OCI-LY7 (cell line): ENCODE measurements at regions not wholly inside any gene's neighbourhood (a gene's known extent, or its start where the extent isn't known, plus 50 kb on each side); places are given as distances from the start of the nearest gene placed in this dataset.
"Not testable (repeated sequence)": the region's sequence is repeated elsewhere in the genome, so short reads cannot be mapped to it uniquely, and the experiment has no call there.

Source experiments
- BruUV-seq: library from RNA; stranded (reverse); fragments of 400-500 nt; replicated peaks from 2 replicates; lab custom pipeline; 2021; lab: Mats Ljungman, UMichigan
- CTCF ChIA-PET: fragments of 300-600 bp; sonication (Branson Sonifier 250); formaldehyde crosslinking; loops from one replicate; lab custom pipeline; 2022; ENCODE audit warnings: antibody characterized with exemption; ENCODE audit not compliant: unreplicated experiment; lab: Charles Lee
- POLR2A ChIA-PET: fragments of 300-600 bp; sonication (Branson Sonifier 250); formaldehyde crosslinking; loops from one replicate; lab custom pipeline; 2022; ENCODE audit warnings: antibody characterized with exemption; lab: Charles Lee
- DNase-seq: peaks from one replicate; pipeline ENCODE4 v3.0.0-alpha.2; 2015; ENCODE audit warnings: low spot score
- H2AFZ ChIP-seq: fragments of 200-600 bp; sonication (generic), shearing (Covaris generic); 2 replicates; pipeline ENCODE4 v1.6.1; 2014; ENCODE audit warnings: mild to moderate bottlenecking, antibody characterized with exemption, low read length, moderate library complexity
- H3K27ac ChIP-seq: fragments of 200-600 bp; sonication (generic); 2 replicates; pipeline ENCODE4 v1.5.1; 2014; ENCODE audit warnings: mixed run types, low read depth, mild to moderate bottlenecking, moderate library complexity, low read length, inconsistent platforms; ENCODE audit not compliant: poor library complexity, severe bottlenecking
- H3K36me3 ChIP-seq: fragments of 200-600 bp; sonication (generic); 2 replicates; pipeline ENCODE4 v1.6.1; 2014; ENCODE audit warnings: mild to moderate bottlenecking, antibody characterized with exemption, low read length, moderate library complexity, mixed read lengths; ENCODE audit not compliant: insufficient read depth
- H3K4me1 ChIP-seq: fragments of 200-600 bp; sonication (generic); 2 replicates; pipeline ENCODE4 v1.5.1; 2014; ENCODE audit warnings: mild to moderate bottlenecking, low read length; ENCODE audit not compliant: insufficient read depth, poor library complexity, severe bottlenecking
- H3K4me2 ChIP-seq: fragments of 200-600 bp; sonication (generic); 2 replicates; pipeline ENCODE4 v1.6.1; 2014; ENCODE audit warnings: mild to moderate bottlenecking, low read length
- H3K4me3 ChIP-seq: fragments of 200-600 bp; sonication (generic); 2 replicates; pipeline ENCODE4 v1.5.1; 2014; ENCODE audit warnings: mild to moderate bottlenecking, low read depth, low read length; ENCODE audit not compliant: poor library complexity, severe bottlenecking
- H3K79me2 ChIP-seq: fragments of 200-600 bp; sonication (generic); 2 replicates; pipeline ENCODE4 v1.6.1; 2016; ENCODE audit warnings: low read depth, mild to moderate bottlenecking, low read length, moderate library complexity, mixed read lengths; ENCODE audit not compliant: insufficient read depth
- H3K9me2 ChIP-seq: fragments of 200-600 bp; sonication (generic); 2 replicates; pipeline ENCODE4 v1.6.1; 2016; ENCODE audit warnings: mild to moderate bottlenecking, low read length, mixed read lengths; ENCODE audit not compliant: insufficient read depth
- H3K9me3 ChIP-seq: fragments of 200-600 bp; sonication (generic); 2 replicates; pipeline ENCODE4 v1.6.1; 2014; ENCODE audit warnings: mild to moderate bottlenecking, mixed run types, low read length, mixed read lengths
- H4K20me1 ChIP-seq: fragments of 200-600 bp; sonication (generic); 2 replicates; pipeline ENCODE4 v1.6.1; 2014; ENCODE audit warnings: mild to moderate bottlenecking, antibody characterized with exemption, low read length, moderate library complexity, mixed read lengths; ENCODE audit not compliant: insufficient read depth
- CTCF ChIP-seq: fragments of 200-600 bp; sonication (generic); conservative IDR thresholded peaks from 2 replicates; pipeline ENCODE4 v1.5.1; 2014; ENCODE audit warnings: mild to moderate bottlenecking, antibody characterized with exemption, low read length, moderate library complexity, mixed read lengths
- EZH2phosphoT487 ChIP-seq: fragments of 200-600 bp; sonication (generic); IDR thresholded peaks from 2 replicates; pipeline ENCODE4 v1.6.1; 2018; ENCODE audit warnings: low read depth, borderline replicate concordance, mild to moderate bottlenecking, mixed run types, antibody characterized with exemption, low read length, moderate library complexity, mixed read lengths
- intact Hi-C: fragments of 100-400 bp; cut with micrococcal nuclease; formaldehyde crosslinking; loops from one replicate; pipeline ENCODE4 v1.10.0; 2022; ENCODE audit not compliant: unreplicated experiment

DNA sequence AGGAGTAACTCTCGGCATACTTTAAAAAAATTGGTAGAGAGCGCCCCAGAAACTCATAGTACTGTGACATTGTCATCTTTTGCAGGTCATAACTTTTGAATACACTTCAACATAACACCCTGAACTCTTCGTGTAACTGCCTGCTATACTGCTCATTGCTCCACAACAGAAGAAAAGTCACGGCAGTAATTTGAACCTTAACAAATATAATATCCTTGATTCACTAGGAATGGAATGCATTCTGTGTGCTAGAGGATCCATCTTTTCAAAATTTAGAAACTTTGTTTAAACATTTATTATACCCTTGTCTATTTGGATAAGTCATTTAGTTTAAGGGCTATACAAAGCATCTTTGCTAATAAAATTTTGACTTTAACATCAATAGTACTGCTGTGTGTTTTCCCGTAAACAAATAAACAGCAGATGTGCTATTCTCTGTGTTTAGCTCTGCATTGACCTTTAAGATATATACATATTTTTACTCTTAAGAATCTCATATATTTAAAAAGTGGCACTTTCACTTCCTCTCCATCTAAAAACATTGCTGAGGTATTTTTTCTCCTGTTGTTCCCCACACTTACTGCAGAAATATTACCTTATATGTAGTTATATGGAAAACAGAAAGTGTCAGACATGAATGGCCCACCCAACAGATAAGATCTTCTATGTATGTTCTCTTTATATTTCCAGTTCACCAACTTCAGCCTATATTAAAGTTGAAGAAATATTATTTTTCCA, 217.6 kb upstream of the TMEM229A start:
- TF ChIP-seq EZH2phosphoT487 (no peak), CTCF (no peak)
- ChIA-PET CTCF (no interaction called here), POLR2A (no interaction called here)
- no peak for DNase-seq
- intact Hi-C loops = no loop called here
- no peaks in the 10 kb centered on the region for H3K9me2 ChIP-seq
- no peak overlapping the region for H2AFZ ChIP-seq
- H3K4me1 ChIP-seq = no peaks in the 10 kb centered on the region
- H3K9me3 ChIP-seq = no peaks in the 10 kb centered on the region
- H3K27ac ChIP-seq = no peak overlapping the region
- H4K20me1 ChIP-seq = no peaks in the 10 kb centered on the region
- no peak overlapping the region for H3K4me2 ChIP-seq
- H3K4me3 ChIP-seq = no peak overlapping the region
- no TSS peak for BruUV-seq
- no peaks in the 10 kb centered on the region for H3K79me2 ChIP-seq
- no peaks in the 10 kb centered on the region for H3K36me3 ChIP-seq

DNA sequence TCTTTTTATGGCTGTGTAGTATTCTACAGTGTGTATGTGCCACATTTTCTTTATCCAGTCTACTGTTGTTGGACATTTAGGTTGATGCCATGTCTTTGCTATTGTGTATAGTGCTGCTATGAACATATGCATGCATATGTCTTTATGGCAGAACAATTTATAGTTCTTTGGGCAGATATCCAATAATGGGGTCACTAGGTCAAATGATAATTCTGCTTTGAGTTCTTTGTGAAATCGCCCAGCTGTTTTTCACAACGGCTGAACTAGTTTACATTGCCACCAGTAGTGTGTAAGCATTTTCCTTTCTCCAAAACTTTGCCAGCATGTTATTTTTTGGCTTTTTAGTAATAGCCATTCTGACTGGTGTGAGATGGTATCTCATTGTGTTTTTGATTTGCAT, 214.8 kb upstream of the TMEM229A start:
- Histone ChIP-seq H3K9me2 (no peaks in the 10 kb centered on the region), H3K4me1 (no peaks in the 10 kb centered on the region), H3K36me3 (no peaks in the 10 kb centered on the region), H3K4me3 (no peak overlapping the region), H3K27ac (no peak overlapping the region), H3K4me2 (no peak overlapping the region), H2AFZ (no peak overlapping the region), H3K9me3 (no peaks in the 10 kb centered on the region), H4K20me1 (no peaks in the 10 kb centered on the region), H3K79me2 (no peaks in the 10 kb centered on the region)
- no TSS peak for BruUV-seq
- intact Hi-C loops = no loop called here
- POLR2A ChIA-PET = no interaction called here
- CTCF ChIA-PET = no interaction called here
- DNase-seq = no peak
- no peak for TF ChIP-seq CTCF
- no peak for TF ChIP-seq EZH2phosphoT487

GRCh38 chr7:124246262-124246863, 213.5 kb upstream of the TMEM229A start:
- H3K9me3 ChIP-seq = no peaks in the 10 kb centered on the region
- H3K79me2 ChIP-seq = no peaks in the 10 kb centered on the region
- H3K4me3 ChIP-seq = no peak overlapping the region
- POLR2A ChIA-PET = interaction anchor here (0.6 kb wide), 1 partner anchor 64 kb away, joined by 3 read pairs; no protein-coding TSS in a partner anchor
- no peak overlapping the region for H3K27ac ChIP-seq
- no TSS peak for BruUV-seq
- no peaks in the 10 kb centered on the region for H3K4me1 ChIP-seq
- H4K20me1 ChIP-seq = no peaks in the 10 kb centered on the region
- DNase-seq = no peak
- intact Hi-C loops = no loop called here
- CTCF ChIA-PET = no interaction called here
- no peaks in the 10 kb centered on the region for H3K9me2 ChIP-seq
- no peak overlapping the region for H2AFZ ChIP-seq
- no peaks in the 10 kb centered on the region for H3K36me3 ChIP-seq
- TF ChIP-seq CTCF = no peak
- no peak for TF ChIP-seq EZH2phosphoT487
- H3K4me2 ChIP-seq = no peak overlapping the region

DNA sequence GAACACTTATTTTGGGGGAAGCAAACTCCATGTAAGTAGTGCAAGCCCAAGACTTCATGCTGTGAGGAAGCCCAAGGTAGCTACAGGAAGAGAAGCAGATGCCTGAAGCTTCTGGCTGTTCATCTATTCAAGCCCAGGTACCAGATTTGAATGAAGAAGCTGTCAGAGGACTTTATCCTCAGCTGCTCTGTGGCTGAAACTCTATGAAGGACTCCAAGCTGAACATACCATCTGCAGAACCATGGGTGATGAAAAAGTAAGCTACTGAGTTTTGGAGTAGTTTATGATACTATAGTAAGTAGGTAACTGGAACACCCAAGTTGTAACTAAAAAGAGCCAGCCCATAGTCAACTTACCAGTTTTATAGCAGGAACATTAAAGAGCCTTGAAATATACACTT, 211.6 kb upstream of the TMEM229A start:
- H3K36me3 ChIP-seq, intact Hi-C loops, CTCF ChIA-PET, H4K20me1 ChIP-seq, H3K4me2 ChIP-seq, POLR2A ChIA-PET, H3K79me2 ChIP-seq, H3K27ac ChIP-seq, H3K4me1 ChIP-seq, H3K4me3 ChIP-seq, H3K9me3 ChIP-seq, H3K9me2 ChIP-seq, BruUV-seq, H2AFZ ChIP-seq, DNase-seq: not testable (repeated sequence)
